ENCODE measurements at regions not wholly inside any gene's neighbourhood (a gene's known extent, or its start where the extent isn't known, plus 50 kb on each side); places are given as distances from the start of the nearest gene placed in this dataset.
"Not testable (repeated sequence)": the region's sequence is repeated elsewhere in the genome, so short reads cannot be mapped to it uniquely, and the experiment has no call there.

GRCh38 chr1:166391279-166392066, 224.7 kb upstream of the FAM78B start:
- no peaks in the 10 kb centered on the region for H3K9me3 ChIP-seq
- CTCF ChIA-PET: no interaction called here
- no peak overlapping the region for H3K27ac ChIP-seq (ENCODE audit: low read length)
- Mint-ChIP-seq H3K9me3 (no peaks in the 10 kb centered on the region), H3K4me1 (no peaks in the 10 kb centered on the region), H3K36me3 (no peaks in the 10 kb centered on the region), H3K4me3 (no peak overlapping the region), H3K27me3 (peaks cover 5 to 8% of the 10 kb centered on the region in 2 donors), H3K27ac (no peak overlapping the region)
- no peak for DNase-seq
- no peaks in the 10 kb centered on the region for H3K36me3 ChIP-seq (ENCODE audit: control insufficient read depth in 2 of 2, extremely low read depth in 1 of 2, insufficient read depth in 1 of 2, low read length in 1 of 2)
- no peak overlapping the region for H3K4me3 ChIP-seq (ENCODE audit: control insufficient read depth in 1 of 2, extremely low read depth in 1 of 2, low read length in 1 of 2)
- WGBS (ENCODE audit: insufficient coverage): no CpG with 5 or more reads among the region's 5 CpGs
- H3K27me3 ChIP-seq (replicated peaks in 1 of 2; ENCODE audit: control insufficient read depth in 2 of 2, extremely low read depth in 1 of 2, insufficient read depth in 2 of 2, low read length in 1 of 2): no peaks in the 10 kb centered on the region
- no peaks in the 10 kb centered on the region for H3K4me1 ChIP-seq (ENCODE audit: control insufficient read depth in 1 of 2, extremely low read depth in 1 of 2, insufficient read depth in 2 of 2, low read length in 2 of 2)
- POLR2A ChIA-PET: no interaction called here
- ATAC-seq (replicated peaks in 1 of 4): no peak

- Mint-ChIP-seq H3K4me3 (no peak overlapping the region), H3K4me1 (no peaks in the 10 kb centered on the region), H3K27ac (no peak overlapping the region), H3K9me3 (no peaks in the 10 kb centered on the region), H3K27me3 (peaks cover 0 to 10% of the 10 kb centered on the region in 2 donors), H3K36me3 (no peaks in the 10 kb centered on the region)
- ATAC-seq (replicated peaks in 1 of 4): no peak
- POLR2A ChIA-PET: no interaction called here
- Histone ChIP-seq H3K27ac (ENCODE audit: low read length) (no peak overlapping the region), H3K36me3 (ENCODE audit: control insufficient read depth in 2 of 2, extremely low read depth in 1 of 2, insufficient read depth in 1 of 2, low read length in 1 of 2) (no peaks in the 10 kb centered on the region), H3K27me3 (replicated peaks in 1 of 2; ENCODE audit: control insufficient read depth in 2 of 2, extremely low read depth in 1 of 2, insufficient read depth in 2 of 2, low read length in 1 of 2) (no peaks in the 10 kb centered on the region), H3K4me3 (ENCODE audit: control insufficient read depth in 1 of 2, extremely low read depth in 1 of 2, low read length in 1 of 2) (no peak overlapping the region), H3K9me3 (no peaks in the 10 kb centered on the region), H3K4me1 (ENCODE audit: control insufficient read depth in 1 of 2, extremely low read depth in 1 of 2, insufficient read depth in 2 of 2, low read length in 2 of 2) (no peaks in the 10 kb centered on the region)
- no peak for DNase-seq
- CTCF ChIA-PET: no interaction called here
Observed at GRCh38 chr1:166395729-166396128, 228.9 kb upstream of the FAM78B start.

DNA sequence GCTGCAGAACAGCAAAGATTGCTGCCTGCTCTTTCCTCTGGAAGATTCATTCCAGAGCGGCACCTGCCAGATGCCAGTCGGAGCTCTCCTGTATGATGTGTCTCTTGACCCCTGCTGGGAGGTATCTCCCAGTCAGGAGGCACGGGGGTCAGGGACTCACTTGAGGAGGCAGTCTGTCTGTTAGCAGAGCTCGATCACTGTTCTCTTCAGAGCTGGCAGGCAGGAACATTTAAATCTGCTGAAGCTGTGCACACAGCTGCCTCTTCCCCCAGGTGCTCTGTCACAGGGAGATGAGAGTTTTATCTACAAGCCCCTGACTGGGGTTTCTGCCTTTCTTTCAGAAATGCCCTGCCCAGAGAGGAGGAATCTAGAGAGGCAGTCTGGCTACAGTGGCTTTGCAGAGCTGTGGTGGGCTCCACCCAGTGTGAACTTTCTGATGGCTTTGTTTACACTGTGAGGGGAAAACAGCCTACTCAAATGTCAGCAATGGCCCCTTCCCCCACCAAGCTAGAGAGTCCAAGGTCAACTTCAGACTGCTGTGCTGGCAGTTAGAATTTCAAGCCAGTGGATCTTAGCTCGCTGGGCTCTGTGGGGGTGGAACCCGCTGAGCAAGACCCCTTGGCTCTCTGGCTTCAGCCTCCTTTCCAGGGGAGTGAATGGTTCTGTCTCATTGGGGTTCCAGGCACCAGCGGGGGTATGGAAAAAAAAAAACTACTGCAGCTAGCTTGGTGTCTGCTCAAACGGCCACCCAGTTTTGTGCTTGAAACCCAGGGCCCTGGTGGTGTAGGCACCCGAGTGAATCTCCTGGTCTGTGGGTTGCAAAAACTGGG, 242.7 kb upstream of the FAM78B start:
- H3K9me3 ChIP-seq; DNase-seq; H3K4me1 ChIP-seq (ENCODE audit: control insufficient read depth in 1 of 2, extremely low read depth in 1 of 2, insufficient read depth in 2 of 2, low read length in 2 of 2); H3K27ac ChIP-seq (ENCODE audit: low read length); H3K4me1 Mint-ChIP-seq; H3K27me3 ChIP-seq (replicated peaks in 1 of 2; ENCODE audit: control insufficient read depth in 2 of 2, extremely low read depth in 1 of 2, insufficient read depth in 2 of 2, low read length in 1 of 2); POLR2A ChIA-PET; H3K36me3 ChIP-seq (ENCODE audit: control insufficient read depth in 2 of 2, extremely low read depth in 1 of 2, insufficient read depth in 1 of 2, low read length in 1 of 2); H3K27ac Mint-ChIP-seq; H3K36me3 Mint-ChIP-seq; H3K4me3 ChIP-seq (ENCODE audit: control insufficient read depth in 1 of 2, extremely low read depth in 1 of 2, low read length in 1 of 2); H3K4me3 Mint-ChIP-seq; H3K27me3 Mint-ChIP-seq; ATAC-seq (replicated peaks in 1 of 4): not testable (repeated sequence)
- CTCF ChIA-PET: interaction anchor here in 1 of 2 donors (0.6 to 0.7 kb wide), 2 partner anchors 52 to 113 kb away, joined by 4 to 10 read pairs; no protein-coding TSS in a partner anchor
- 44% methylated on average over 4 of the region's 9 CpGs for WGBS (ENCODE audit: insufficient coverage)
- peaks cover 6 to 22% (median 19%) of the 10 kb centered on the region in 3 donors for H3K9me3 Mint-ChIP-seq

- H3K27ac Mint-ChIP-seq: no peak overlapping the region
- ChIA-PET POLR2A (no interaction called here), CTCF (interaction anchor here in 1 of 2 donors (0.6 kb wide), 1 partner anchor 113 kb away, joined by 10 read pairs; no protein-coding TSS in a partner anchor)
- WGBS (ENCODE audit: insufficient coverage): no CpG with 5 or more reads among the region's 3 CpGs
- no peaks in the 10 kb centered on the region for H3K4me1 ChIP-seq (ENCODE audit: control insufficient read depth in 1 of 2, extremely low read depth in 1 of 2, insufficient read depth in 2 of 2, low read length in 2 of 2)
- no peak overlapping the region for H3K4me3 Mint-ChIP-seq
- H3K4me1 Mint-ChIP-seq: no peaks in the 10 kb centered on the region
- H3K27me3 Mint-ChIP-seq: peaks cover 0 to 7% of the 10 kb centered on the region in 2 donors
- H3K27ac ChIP-seq (ENCODE audit: low read length): no peak overlapping the region
- H3K9me3 ChIP-seq: no peaks in the 10 kb centered on the region
- no peak for DNase-seq
- no peaks in the 10 kb centered on the region for H3K36me3 ChIP-seq (ENCODE audit: control insufficient read depth in 2 of 2, extremely low read depth in 1 of 2, insufficient read depth in 1 of 2, low read length in 1 of 2)
- peaks cover 6 to 22% (median 19%) of the 10 kb centered on the region in 3 donors for H3K9me3 Mint-ChIP-seq
- no peak for ATAC-seq (replicated peaks in 1 of 4)
- no peaks in the 10 kb centered on the region for H3K36me3 Mint-ChIP-seq
- H3K4me3 ChIP-seq (ENCODE audit: control insufficient read depth in 1 of 2, extremely low read depth in 1 of 2, low read length in 1 of 2): no peak overlapping the region
- peaks cover 0 to 5% of the 10 kb centered on the region in 2 experiments for H3K27me3 ChIP-seq (replicated peaks in 1 of 2; ENCODE audit: control insufficient read depth in 2 of 2, extremely low read depth in 1 of 2, insufficient read depth in 2 of 2, low read length in 1 of 2)
Observed at GRCh38 chr1:166410083-166410385, 243.2 kb upstream of the FAM78B start.

- DNase-seq, POLR2A ChIA-PET: not testable (repeated sequence)
Observed at GRCh38 chr1:166416831-166417230, 250.0 kb upstream of the FAM78B start.

DNA sequence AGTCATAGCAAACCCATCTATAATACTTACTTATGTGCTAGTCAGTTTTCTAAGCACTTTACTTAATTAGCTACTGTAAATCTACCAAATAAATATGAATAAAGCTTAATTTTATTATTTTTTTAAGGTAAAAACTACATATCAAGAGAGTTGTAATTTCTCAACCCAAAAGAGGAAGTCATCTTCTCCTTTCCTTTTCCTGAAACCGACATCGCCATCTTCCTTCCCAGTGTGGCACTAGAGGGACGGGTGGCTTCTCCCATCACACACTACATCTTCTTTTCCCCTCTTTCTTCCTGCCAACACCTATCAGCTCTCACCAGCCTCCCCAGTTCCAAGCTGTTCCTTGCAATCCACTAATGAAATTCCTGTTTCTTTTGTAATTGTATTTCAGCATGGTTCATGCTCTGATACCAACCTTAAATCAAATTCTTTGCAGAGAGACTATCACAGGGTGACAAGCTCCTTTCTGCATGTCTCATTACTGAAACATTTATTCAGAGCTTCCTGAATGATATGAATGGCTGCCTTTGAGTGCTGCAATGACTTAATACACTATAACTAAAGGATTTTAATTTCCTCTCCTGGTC, 251.6 kb upstream of the FAM78B start:
- H3K4me3 ChIP-seq (ENCODE audit: control insufficient read depth in 1 of 2, extremely low read depth in 1 of 2, low read length in 1 of 2): no peak overlapping the region
- ChIA-PET POLR2A (no interaction called here), CTCF (no interaction called here)
- DNase-seq: no peak
- peaks cover 22 to 35% of the 10 kb centered on the region in 2 donors for H3K27me3 Mint-ChIP-seq
- H3K4me3 Mint-ChIP-seq: no peak overlapping the region
- no peaks in the 10 kb centered on the region for H3K36me3 Mint-ChIP-seq
- peaks cover 0 to 5% of the 10 kb centered on the region in 2 experiments for H3K27me3 ChIP-seq (replicated peaks in 1 of 2; ENCODE audit: control insufficient read depth in 2 of 2, extremely low read depth in 1 of 2, insufficient read depth in 2 of 2, low read length in 1 of 2)
- ATAC-seq (replicated peaks in 1 of 4): no peak
- H3K27ac ChIP-seq (ENCODE audit: low read length): no peak overlapping the region
- H3K36me3 ChIP-seq (ENCODE audit: control insufficient read depth in 2 of 2, extremely low read depth in 1 of 2, insufficient read depth in 1 of 2, low read length in 1 of 2): no peaks in the 10 kb centered on the region
- no peak overlapping the region for H3K27ac Mint-ChIP-seq
- WGBS (ENCODE audit: insufficient coverage): 0% methylated on average over 2 of the region's 3 CpGs
- H3K4me1 ChIP-seq (ENCODE audit: control insufficient read depth in 1 of 2, extremely low read depth in 1 of 2, insufficient read depth in 2 of 2, low read length in 2 of 2): no peaks in the 10 kb centered on the region
- H3K9me3 ChIP-seq: no peaks in the 10 kb centered on the region
- H3K4me1 Mint-ChIP-seq: no peaks in the 10 kb centered on the region
- peaks cover 0 to 6% (median 0%) of the 10 kb centered on the region in 3 donors for H3K9me3 Mint-ChIP-seq

More at GRCh38 chr1:166416831-166417230, 250.0 kb upstream of the FAM78B start:
- H3K4me3 ChIP-seq (ENCODE audit: control insufficient read depth in 1 of 2, extremely low read depth in 1 of 2, low read length in 1 of 2); H3K36me3 Mint-ChIP-seq; H3K4me1 Mint-ChIP-seq; ATAC-seq (replicated peaks in 1 of 4); H3K9me3 Mint-ChIP-seq; H3K4me3 Mint-ChIP-seq; H3K27me3 ChIP-seq (replicated peaks in 1 of 2; ENCODE audit: control insufficient read depth in 2 of 2, extremely low read depth in 1 of 2, insufficient read depth in 2 of 2, low read length in 1 of 2); H3K36me3 ChIP-seq (ENCODE audit: control insufficient read depth in 2 of 2, extremely low read depth in 1 of 2, insufficient read depth in 1 of 2, low read length in 1 of 2); H3K4me1 ChIP-seq (ENCODE audit: control insufficient read depth in 1 of 2, extremely low read depth in 1 of 2, insufficient read depth in 2 of 2, low read length in 2 of 2); H3K9me3 ChIP-seq; CTCF ChIA-PET; H3K27ac Mint-ChIP-seq; H3K27ac ChIP-seq (ENCODE audit: low read length): not testable (repeated sequence)
- 80% methylated on average over 4 of the region's 7 CpGs for WGBS (ENCODE audit: insufficient coverage)
- H3K27me3 Mint-ChIP-seq: peaks cover 20 to 35% of the 10 kb centered on the region in 2 donors
